Activated CD4-positive, alpha-beta memory T cell treated with anti-CD3 and anti-CD28 coated beads for 36 hours (primary cell): ENCODE measurements at regions not wholly inside any gene's neighbourhood (a gene's known extent, or its start where the extent isn't known, plus 50 kb on each side); places are given as distances from the start of the nearest gene placed in this dataset.

Experiments used
- CTCF ChIA-PET: fragments of 350-600 bp; sonication (Branson Sonifier 250); formaldehyde crosslinking; loops from one replicate; lab custom pipeline; 2021; ENCODE audit warnings: antibody characterized with exemption, inconsistent platforms; lab: Charles Lee
- POLR2A ChIA-PET: fragments of 350-600 bp; sonication (Branson Sonifier 250); formaldehyde crosslinking; loops from one replicate; lab custom pipeline; 2021; ENCODE audit warnings: antibody characterized with exemption; lab: Charles Lee
- DNase-seq: peaks from one replicate; pipeline ENCODE4 v3.0.0-alpha.2; 2020
- H3K27ac Mint-ChIP-seq: one replicate; pipeline ENCODE4 v1.8.0; 2021; ENCODE audit warnings: mixed read lengths
- H3K27me3 Mint-ChIP-seq: one replicate; pipeline ENCODE4 v1.8.0; 2021; ENCODE audit warnings: mixed read lengths
- H3K36me3 Mint-ChIP-seq: one replicate; pipeline ENCODE4 v1.8.0; 2021; ENCODE audit warnings: mixed read lengths
- H3K4me1 Mint-ChIP-seq: one replicate; pipeline ENCODE4 v1.8.0; 2021; ENCODE audit warnings: low read depth, mixed read lengths
- H3K4me3 Mint-ChIP-seq: one replicate; pipeline ENCODE4 v1.8.0; 2021; ENCODE audit warnings: mild to moderate bottlenecking, mixed read lengths
- H3K9me3 Mint-ChIP-seq: one replicate; pipeline ENCODE4 v1.8.0; 2021; ENCODE audit warnings: mixed read lengths
- intact Hi-C: fragments of 100-400 bp; cut with micrococcal nuclease; formaldehyde crosslinking; loops from one replicate; pipeline ENCODE4 v1.15.1; 2023

GRCh38 chr13:56317841-56318240 lies 822.9 kb upstream of the PRR20A start:
- intact Hi-C loops, result no loop called here
- ChIA-PET CTCF (no interaction called here), POLR2A (no interaction called here)
- H3K27me3 Mint-ChIP-seq, result no peaks in the 10 kb centered on the region
- DNase-seq, result no peak
- no peak overlapping the region for H3K4me3 Mint-ChIP-seq
- H3K4me1 Mint-ChIP-seq, result no peaks in the 10 kb centered on the region
- no peak overlapping the region for H3K27ac Mint-ChIP-seq
- H3K36me3 Mint-ChIP-seq, result no peaks in the 10 kb centered on the region
- peaks cover 13% of the 10 kb centered on the region for H3K9me3 Mint-ChIP-seq

GRCh38 chr13:56332671-56333070 lies 808.0 kb upstream of the PRR20A start:
- peaks cover 9% of the 10 kb centered on the region for H3K9me3 Mint-ChIP-seq
- DNase-seq, result no peak
- ChIA-PET CTCF (no interaction called here), POLR2A (no interaction called here)
- no peaks in the 10 kb centered on the region for H3K36me3 Mint-ChIP-seq
- H3K4me1 Mint-ChIP-seq, result no peaks in the 10 kb centered on the region
- no peak overlapping the region for H3K4me3 Mint-ChIP-seq
- intact Hi-C loops, result no loop called here
- H3K27me3 Mint-ChIP-seq, result no peaks in the 10 kb centered on the region
- H3K27ac Mint-ChIP-seq, result no peak overlapping the region

GRCh38 chr13:56335775-56336174 lies 804.9 kb upstream of the PRR20A start:
- H3K27ac Mint-ChIP-seq, result no peak overlapping the region
- no peak overlapping the region for H3K4me3 Mint-ChIP-seq
- CTCF ChIA-PET, result no interaction called here
- intact Hi-C loops, result no loop called here
- peaks cover 16% of the 10 kb centered on the region for H3K9me3 Mint-ChIP-seq
- POLR2A ChIA-PET, result no interaction called here
- DNase-seq, result no peak
- no peaks in the 10 kb centered on the region for H3K4me1 Mint-ChIP-seq
- no peaks in the 10 kb centered on the region for H3K27me3 Mint-ChIP-seq
- no peaks in the 10 kb centered on the region for H3K36me3 Mint-ChIP-seq

GRCh38 chr13:56338421-56338820 lies 802.3 kb upstream of the PRR20A start:
- peaks cover 16% of the 10 kb centered on the region for H3K9me3 Mint-ChIP-seq
- CTCF ChIA-PET, result no interaction called here

GRCh38 chr13:56347014-56347413 lies 793.7 kb upstream of the PRR20A start:
- H3K9me3 Mint-ChIP-seq, result peaks cover 10% of the 10 kb centered on the region

More at GRCh38 chr13:56338421-56338820, 802.3 kb upstream of the PRR20A start:
- no peak for DNase-seq
- Mint-ChIP-seq H3K27ac (no peak overlapping the region), H3K36me3 (no peaks in the 10 kb centered on the region), H3K4me1 (no peaks in the 10 kb centered on the region), H3K27me3 (no peaks in the 10 kb centered on the region), H3K4me3 (no peak overlapping the region)
- POLR2A ChIA-PET, result no interaction called here
- intact Hi-C loops, result no loop called here

GRCh38 chr13:56349866-56350265 lies 790.9 kb upstream of the PRR20A start:
- no peak for DNase-seq
- CTCF ChIA-PET, result interaction anchor here (0.6 kb wide), 1 partner anchor 219 kb away, joined by 3 read pairs; no protein-coding TSS in a partner anchor
- Mint-ChIP-seq H3K27me3 (no peaks in the 10 kb centered on the region), H3K9me3 (peaks cover 9% of the 10 kb centered on the region), H3K36me3 (no peaks in the 10 kb centered on the region), H3K4me3 (no peak overlapping the region), H3K4me1 (no peaks in the 10 kb centered on the region), H3K27ac (no peak overlapping the region)
- intact Hi-C loops, result no loop called here
- POLR2A ChIA-PET, result no interaction called here

More at GRCh38 chr13:56347014-56347413, 793.7 kb upstream of the PRR20A start:
- no peak overlapping the region for H3K27ac Mint-ChIP-seq
- POLR2A ChIA-PET, result no interaction called here
- H3K4me1 Mint-ChIP-seq, result no peaks in the 10 kb centered on the region
- H3K27me3 Mint-ChIP-seq, result no peaks in the 10 kb centered on the region
- intact Hi-C loops, result no loop called here
- H3K36me3 Mint-ChIP-seq, result no peaks in the 10 kb centered on the region
- CTCF ChIA-PET, result no interaction called here
- no peak overlapping the region for H3K4me3 Mint-ChIP-seq
- DNase-seq, result no peak

GRCh38 chr13:56351041-56351440 lies 789.7 kb upstream of the PRR20A start:
- CTCF ChIA-PET, result no interaction called here
- DNase-seq, result no peak
- H3K4me3 Mint-ChIP-seq, result no peak overlapping the region
- no peaks in the 10 kb centered on the region for H3K4me1 Mint-ChIP-seq
- no peak overlapping the region for H3K27ac Mint-ChIP-seq
- POLR2A ChIA-PET, result no interaction called here
- H3K27me3 Mint-ChIP-seq, result no peaks in the 10 kb centered on the region
- H3K9me3 Mint-ChIP-seq, result peaks cover 9% of the 10 kb centered on the region
- intact Hi-C loops, result no loop called here
- H3K36me3 Mint-ChIP-seq, result no peaks in the 10 kb centered on the region

- no peak for DNase-seq
- ChIA-PET POLR2A (no interaction called here), CTCF (no interaction called here)
- Mint-ChIP-seq H3K4me1 (no peaks in the 10 kb centered on the region), H3K27me3 (no peaks in the 10 kb centered on the region), H3K27ac (no peak overlapping the region), H3K9me3 (peaks cover 14% of the 10 kb centered on the region), H3K4me3 (no peak overlapping the region), H3K36me3 (no peaks in the 10 kb centered on the region)
- intact Hi-C loops, result no loop called here
These were observed 788.4 kb upstream of the PRR20A start for GRCh38 chr13:56352361-56352760.

GRCh38 chr13:56352901-56353300 lies 787.8 kb upstream of the PRR20A start:
- H3K27ac Mint-ChIP-seq, result no peak overlapping the region
- H3K36me3 Mint-ChIP-seq, result no peaks in the 10 kb centered on the region
- no peak for DNase-seq
- H3K4me1 Mint-ChIP-seq, result no peaks in the 10 kb centered on the region
- ChIA-PET CTCF (no interaction called here), POLR2A (no interaction called here)
- no peaks in the 10 kb centered on the region for H3K27me3 Mint-ChIP-seq
- H3K4me3 Mint-ChIP-seq, result no peak overlapping the region
- H3K9me3 Mint-ChIP-seq, result peaks cover 11% of the 10 kb centered on the region
- intact Hi-C loops, result no loop called here

- Mint-ChIP-seq H3K4me3 (no peak overlapping the region), H3K27ac (no peak overlapping the region), H3K9me3 (peaks cover 19% of the 10 kb centered on the region), H3K27me3 (no peaks in the 10 kb centered on the region), H3K4me1 (no peaks in the 10 kb centered on the region), H3K36me3 (no peaks in the 10 kb centered on the region)
- ChIA-PET POLR2A (no interaction called here), CTCF (no interaction called here)
- no peak for DNase-seq
- intact Hi-C loops, result no loop called here
These were observed 784.0 kb upstream of the PRR20A start for GRCh38 chr13:56356690-56357089.

- DNase-seq, result no peak
- peaks cover 13% of the 10 kb centered on the region for H3K9me3 Mint-ChIP-seq
- no peak overlapping the region for H3K4me3 Mint-ChIP-seq
- CTCF ChIA-PET, result no interaction called here
- peaks cover 2% of the 10 kb centered on the region for H3K36me3 Mint-ChIP-seq
- H3K4me1 Mint-ChIP-seq, result no peaks in the 10 kb centered on the region
- POLR2A ChIA-PET, result no interaction called here
- no peaks in the 10 kb centered on the region for H3K27me3 Mint-ChIP-seq
- H3K27ac Mint-ChIP-seq, result no peak overlapping the region
- intact Hi-C loops, result no loop called here
These were observed 762.2 kb upstream of the PRR20A start for GRCh38 chr13:56378566-56378965.

GRCh38 chr13:56393549-56393948 lies 747.2 kb upstream of the PRR20A start:
- ChIA-PET CTCF (no interaction called here), POLR2A (no interaction called here)
- H3K9me3 Mint-ChIP-seq, result peaks cover 19% of the 10 kb centered on the region
- no peaks in the 10 kb centered on the region for H3K36me3 Mint-ChIP-seq
- H3K27ac Mint-ChIP-seq, result no peak overlapping the region
- intact Hi-C loops, result no loop called here
- H3K4me3 Mint-ChIP-seq, result no peak overlapping the region
- DNase-seq, result no peak
- no peaks in the 10 kb centered on the region for H3K27me3 Mint-ChIP-seq
- H3K4me1 Mint-ChIP-seq, result no peaks in the 10 kb centered on the region

- Mint-ChIP-seq H3K27ac (no peak overlapping the region), H3K4me3 (no peak overlapping the region), H3K9me3 (peaks cover 21% of the 10 kb centered on the region), H3K27me3 (no peaks in the 10 kb centered on the region), H3K4me1 (no peaks in the 10 kb centered on the region), H3K36me3 (no peaks in the 10 kb centered on the region)
- DNase-seq, result no peak
- POLR2A ChIA-PET, result no interaction called here
- intact Hi-C loops, result no loop called here
- CTCF ChIA-PET, result no interaction called here
These were observed 744.4 kb upstream of the PRR20A start for GRCh38 chr13:56396318-56396717.
